Spleen (tissue), 7 donors: ENCODE measurements at regions not wholly inside any gene's neighbourhood (a gene's known extent, or its start where the extent isn't known, plus 50 kb on each side); places are given as distances from the start of the nearest gene placed in this dataset.

ENCODE experiments used
- CTCF ChIP-seq, 11 experiments: fragments of 200-600 bp in 7 of 11; fragments of 450-650 bp in 4 of 11; sonication (generic) in 4 of 11; IDR thresholded peaks in 8 of 11; conservative IDR thresholded peaks in 3 of 11; 1 replicate in 7 of 11; 2 replicates in 4 of 11; pipeline versions ENCODE4 v1.4.0 to v1.8.0; 2016 to 2021; ENCODE audit warnings: antibody characterized with exemption in 11 of 11, inconsistent platforms in 4 of 11, mild to moderate bottlenecking in 1 of 11
- POLR2A ChIP-seq, 3 donors: fragments of 450-650 bp; IDR thresholded peaks; one replicate each; pipeline ENCODE4 v1.5.1; 2017; ENCODE audit warnings: antibody characterized with exemption in 3 of 3, mild to moderate bottlenecking in 1 of 3
- POLR2AphosphoS5 ChIP-seq, 3 donors: sonication (generic); formaldehyde crosslinking; IDR thresholded peaks; one replicate each; pipeline ENCODE4 v1.5.1; 2017; ENCODE audit warnings: antibody characterized with exemption in 3 of 3
- donor health status: DM: no; HTN: no; CAD: no; lungs with moderate emphysema.
- donor health status: DM: no; HTN: no; CAD: no.
- donor health status: DM: no; HTN: no; CAD: no.

- TF ChIP-seq CTCF (IDR thresholded peaks at IDR 0.05 in 8 of 11, conservative IDR thresholded peaks at IDR 0.05 in 3 of 11) (no peak), POLR2AphosphoS5 (IDR thresholded peaks at IDR 0.05) (no peak), POLR2A (IDR thresholded peaks at IDR 0.05) (no peak)
These were observed 141.6 kb upstream of the MAX start for GRCh38 chr14:65243766-65244442.
